Activated CD4-positive, alpha-beta T cell treated with anti-CD3 and anti-CD28 coated beads, Interleukin-2, Interleukin-4, amounts not matched to agents 100 ng/mL and 50 ng/mL, durations not matched to agents 16 hours and 8 hours (primary cell): ENCODE measurements at regions not wholly inside any gene's neighbourhood (a gene's known extent, or its start where the extent isn't known, plus 50 kb on each side); places are given as distances from the start of the nearest gene placed in this dataset.

Experiments
- DNase-seq: peaks from one replicate; pipeline ENCODE4 v3.0.0-alpha.2; 2020; ENCODE audit warnings: low spot score

DNA sequence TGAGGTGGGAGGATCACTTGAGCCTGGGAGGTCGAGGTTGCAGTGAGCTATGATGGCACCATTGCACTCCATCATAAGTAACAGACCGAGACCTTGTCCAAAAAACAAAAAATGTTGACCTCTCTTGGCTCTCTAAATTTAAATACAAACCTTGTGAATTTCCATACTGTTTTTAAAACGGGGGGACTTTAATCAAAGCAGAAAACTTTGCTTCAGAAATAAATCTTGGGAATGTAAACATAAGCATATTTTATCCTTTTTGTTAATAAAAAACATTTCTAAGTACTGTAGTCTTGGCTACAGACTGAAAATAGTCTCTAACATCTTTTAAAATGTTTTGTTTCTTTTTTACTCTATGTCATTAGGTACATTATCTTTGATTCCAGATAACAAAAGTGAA lies 130.7 kb upstream of the RASSF8 start:
- no peak for DNase-seq

DNA sequence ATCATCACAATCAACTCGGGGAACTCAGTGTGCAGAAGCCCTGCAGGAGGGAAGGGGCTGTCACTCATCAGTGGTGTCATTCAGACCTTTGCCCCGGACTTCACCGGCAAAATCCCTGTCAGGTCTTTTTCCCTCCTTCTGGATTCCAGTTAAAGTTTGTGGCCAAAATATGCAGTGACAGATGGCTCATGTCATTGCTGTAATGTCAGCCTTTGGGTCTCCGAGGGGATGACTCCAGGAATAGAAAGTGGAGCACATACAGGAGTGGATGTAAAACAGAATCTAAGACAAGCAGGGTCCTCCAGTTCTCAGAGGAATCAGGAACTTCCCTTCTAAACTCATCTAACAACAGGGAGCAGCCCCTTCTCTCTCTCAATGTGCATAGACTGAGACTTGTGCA lies 130.3 kb upstream of the RASSF8 start:
- no peak for DNase-seq

DNA sequence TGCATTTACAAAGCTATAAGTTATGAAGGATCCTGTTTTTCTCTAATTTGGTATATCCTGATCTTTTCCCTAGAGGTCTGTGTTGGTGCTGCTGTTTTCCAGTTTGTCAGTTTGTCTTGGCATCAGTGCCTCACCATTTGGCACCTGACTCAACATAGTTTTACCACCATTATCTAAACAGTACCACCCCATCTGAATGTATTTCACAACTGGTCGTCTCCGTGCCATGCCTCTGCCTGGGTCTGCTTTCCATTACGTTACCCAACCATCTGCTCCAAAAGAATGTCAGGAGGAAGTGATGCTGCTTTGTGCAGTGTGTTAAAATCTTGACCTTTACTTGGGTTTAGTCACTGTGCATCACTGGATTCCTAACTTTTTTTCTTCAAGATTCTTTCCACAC lies 129.3 kb upstream of the RASSF8 start:
- DNase-seq: no peak

DNA sequence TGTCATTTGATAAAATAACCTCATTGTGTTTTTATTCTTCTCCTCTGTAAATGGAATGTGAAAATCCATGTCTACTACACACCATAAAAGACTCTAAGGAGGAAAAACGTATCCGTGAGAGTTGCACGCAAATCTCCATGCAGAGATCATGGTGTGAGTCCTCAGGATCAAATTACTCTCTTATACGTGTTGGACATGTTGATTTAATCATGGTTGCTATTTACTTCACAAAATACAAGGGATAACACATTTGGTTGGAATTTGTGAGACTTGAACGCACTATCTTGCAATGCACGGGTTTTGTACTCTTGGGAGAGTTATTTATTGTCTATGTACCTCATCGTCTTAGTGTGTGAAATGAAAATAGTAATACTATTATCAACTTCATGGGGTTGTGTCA lies 128.0 kb upstream of the RASSF8 start:
- no peak for DNase-seq

DNA sequence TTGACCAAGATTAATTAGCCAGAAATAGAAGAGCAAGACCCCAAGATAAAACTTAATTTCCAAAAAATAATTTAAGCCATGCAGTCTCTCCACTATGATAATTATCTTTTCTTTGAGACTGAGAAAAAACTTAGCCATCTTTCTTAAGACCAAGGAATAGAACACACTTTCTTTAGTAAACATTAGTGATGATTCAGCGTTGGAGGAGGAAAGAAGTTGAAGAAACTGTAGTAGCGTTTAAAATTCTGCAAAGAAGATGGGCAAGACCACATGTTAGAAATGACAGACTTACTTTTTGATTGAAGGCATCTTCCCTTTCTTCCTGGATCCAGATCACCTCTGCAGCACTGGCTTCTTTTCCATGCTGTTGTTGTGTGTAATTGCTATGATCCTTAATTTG lies 124.8 kb upstream of the RASSF8 start:
- DNase-seq: no peak

DNA sequence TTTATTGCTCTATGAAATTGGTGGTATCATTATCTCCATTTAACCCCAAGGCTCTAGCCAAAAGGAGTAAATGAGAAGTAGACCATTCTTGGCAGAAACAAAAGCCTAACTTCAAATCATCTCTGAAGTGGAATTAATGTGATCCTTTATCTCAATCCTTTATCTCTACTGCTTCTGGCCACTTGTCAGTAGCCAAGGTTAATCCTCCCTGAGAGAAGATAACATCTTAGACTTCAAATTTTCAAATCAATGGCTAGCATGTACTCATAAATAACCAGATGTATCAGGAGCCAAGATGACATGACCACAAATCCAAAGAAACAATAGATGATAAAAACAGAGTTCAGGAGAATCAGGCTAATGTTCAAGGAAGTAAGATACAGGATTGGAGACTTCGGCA lies 123.1 kb upstream of the RASSF8 start:
- DNase-seq: no peak

DNA sequence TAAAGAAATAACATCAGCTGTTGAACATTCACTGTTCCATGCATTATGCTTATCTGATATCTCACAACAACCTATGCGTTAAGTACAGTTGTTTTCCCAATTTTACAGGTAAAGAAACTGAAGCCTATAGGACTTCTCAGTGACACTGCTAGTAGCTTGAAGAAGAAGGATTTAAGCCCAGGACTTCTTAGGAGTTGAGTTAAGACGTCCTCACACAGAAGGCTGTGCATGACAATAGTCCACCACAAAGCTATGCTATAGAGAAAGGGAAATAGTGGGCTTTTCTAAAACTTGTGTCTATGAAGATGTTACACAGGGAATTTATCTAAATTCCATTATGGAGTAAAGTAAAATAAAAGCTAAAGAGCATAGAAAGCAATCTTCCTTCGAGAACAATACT lies 120.5 kb upstream of the RASSF8 start:
- no peak for DNase-seq

DNA sequence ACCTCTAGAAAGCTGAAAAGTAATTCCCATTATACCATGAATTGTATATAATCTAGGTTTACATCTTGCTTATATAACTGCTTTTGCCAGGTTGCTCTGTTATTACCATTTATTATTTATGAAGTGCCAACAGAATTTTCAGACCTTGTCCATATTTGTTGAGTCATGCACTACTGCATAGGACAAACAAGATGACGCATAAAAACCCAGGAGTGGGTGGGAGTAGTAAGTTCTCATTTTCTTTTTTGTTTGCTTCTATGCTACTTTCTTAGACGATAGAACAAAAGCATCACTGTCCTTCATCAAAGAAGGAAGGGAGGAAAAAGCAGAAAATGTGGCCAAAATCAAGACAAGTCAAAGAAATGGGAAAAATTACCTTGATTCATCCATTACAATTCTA lies 119.0 kb upstream of the RASSF8 start:
- no peak for DNase-seq

DNA sequence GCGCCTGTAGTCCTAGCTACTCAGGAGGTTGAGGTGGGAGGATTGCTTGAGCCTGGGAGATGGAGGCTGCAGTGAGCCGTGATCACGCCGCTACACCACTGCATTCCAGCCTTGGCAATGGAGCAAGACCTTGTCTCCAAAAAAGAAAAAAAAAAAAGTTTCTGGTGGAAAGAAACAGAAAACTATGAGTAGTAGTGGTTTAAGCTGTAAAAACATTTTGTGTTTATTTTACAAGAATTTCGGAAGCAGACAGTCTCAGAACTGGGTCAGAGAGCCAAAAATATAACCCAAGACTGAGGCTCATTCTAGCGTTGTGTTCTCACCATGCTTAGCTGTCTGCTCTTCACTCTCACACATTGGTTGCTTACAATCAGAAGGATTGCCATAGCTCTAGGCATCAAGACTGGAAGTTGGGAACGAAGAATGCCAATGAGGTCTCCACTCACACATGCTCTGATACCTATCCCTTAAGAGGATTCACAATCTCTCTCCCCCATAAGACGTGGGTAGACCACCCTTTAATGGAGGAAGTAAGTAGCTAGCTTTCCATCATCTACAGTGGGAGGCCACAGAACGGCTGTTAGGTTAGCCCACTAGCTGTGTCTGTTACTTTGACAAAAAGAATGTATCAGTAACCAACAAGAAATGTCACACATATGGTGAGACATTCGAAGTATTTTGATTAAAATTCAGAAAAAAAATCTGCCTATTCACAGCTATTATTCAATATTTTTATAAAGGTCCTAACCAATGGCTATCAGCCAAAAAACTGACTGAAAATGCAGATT lies 117.6 kb upstream of the RASSF8 start:
- no peak for DNase-seq

DNA sequence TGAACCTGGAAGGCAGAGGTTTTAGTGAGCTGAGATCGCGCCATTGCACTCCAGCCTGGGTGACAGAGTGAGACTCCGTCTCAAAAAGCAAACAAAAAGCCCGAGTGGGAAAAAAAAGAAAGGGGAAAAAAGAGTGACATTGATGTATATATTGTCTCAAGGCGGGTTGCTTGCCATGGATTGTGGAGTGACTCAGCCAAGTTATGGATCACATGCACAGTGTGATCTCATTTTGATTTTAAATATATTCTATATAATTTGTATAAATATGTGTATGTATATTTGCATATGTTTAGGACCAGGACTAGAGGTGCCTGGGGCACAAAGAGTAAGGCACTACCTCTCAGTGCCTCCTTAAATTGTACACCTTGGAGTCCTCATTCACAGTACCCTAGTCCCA lies 116.2 kb upstream of the RASSF8 start:
- no peak for DNase-seq

DNA sequence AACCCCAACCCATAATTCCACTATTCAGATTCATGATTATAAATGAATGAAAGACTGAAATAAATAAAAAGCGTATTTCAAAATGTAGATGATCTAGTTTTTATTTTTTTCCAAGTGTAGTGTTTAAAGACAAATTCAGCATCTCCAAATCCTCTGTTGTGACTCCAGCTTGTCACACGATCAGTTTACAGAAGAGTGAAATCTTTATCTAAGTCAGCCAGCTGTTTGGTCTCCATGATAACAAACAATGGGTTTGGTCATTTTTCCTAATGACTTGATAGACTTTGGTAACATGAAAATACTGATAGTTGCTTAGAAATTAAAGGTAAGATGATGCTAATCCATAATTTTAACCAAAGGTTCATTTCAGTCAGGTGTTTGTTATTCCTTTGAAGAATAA lies 114.5 kb upstream of the RASSF8 start:
- no peak for DNase-seq

DNA sequence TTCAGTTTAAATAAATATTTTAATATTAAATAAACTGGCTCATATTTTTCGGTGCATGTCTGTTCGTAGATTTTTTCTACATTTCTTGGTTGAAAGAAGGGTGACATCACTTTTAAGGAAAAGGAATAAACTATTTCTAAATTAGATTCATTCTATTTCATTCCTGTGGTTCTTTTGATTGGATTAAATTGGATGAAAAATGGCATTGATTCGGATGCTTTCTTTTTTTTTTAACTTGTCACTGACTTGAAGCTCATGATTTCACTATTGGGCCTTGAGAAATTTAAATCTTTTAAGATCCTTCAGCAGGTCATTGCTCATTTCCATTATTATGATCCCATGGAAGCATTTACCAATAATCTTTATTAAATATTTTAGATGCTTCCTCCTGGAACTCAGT lies 113.1 kb upstream of the RASSF8 start:
- DNase-seq: no peak

DNA sequence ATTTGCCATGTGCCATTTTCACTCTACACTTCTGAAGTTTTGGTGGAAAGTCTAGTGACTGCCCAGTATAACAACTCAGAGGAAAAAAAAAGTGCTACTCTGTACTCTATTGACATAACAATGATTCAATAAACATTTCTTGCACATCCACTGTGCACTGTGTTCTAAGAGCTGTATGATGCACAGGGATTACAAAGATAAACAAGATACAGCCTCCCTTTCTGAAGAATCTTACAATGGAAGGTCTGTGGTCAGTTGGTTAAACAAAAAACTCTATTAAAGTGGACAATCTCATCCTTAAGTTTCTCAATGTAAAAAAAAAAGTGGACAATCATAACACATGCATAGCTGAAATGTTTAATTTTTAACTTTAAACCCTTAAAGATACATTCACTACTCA lies 105.7 kb upstream of the RASSF8 start:
- no peak for DNase-seq

DNA sequence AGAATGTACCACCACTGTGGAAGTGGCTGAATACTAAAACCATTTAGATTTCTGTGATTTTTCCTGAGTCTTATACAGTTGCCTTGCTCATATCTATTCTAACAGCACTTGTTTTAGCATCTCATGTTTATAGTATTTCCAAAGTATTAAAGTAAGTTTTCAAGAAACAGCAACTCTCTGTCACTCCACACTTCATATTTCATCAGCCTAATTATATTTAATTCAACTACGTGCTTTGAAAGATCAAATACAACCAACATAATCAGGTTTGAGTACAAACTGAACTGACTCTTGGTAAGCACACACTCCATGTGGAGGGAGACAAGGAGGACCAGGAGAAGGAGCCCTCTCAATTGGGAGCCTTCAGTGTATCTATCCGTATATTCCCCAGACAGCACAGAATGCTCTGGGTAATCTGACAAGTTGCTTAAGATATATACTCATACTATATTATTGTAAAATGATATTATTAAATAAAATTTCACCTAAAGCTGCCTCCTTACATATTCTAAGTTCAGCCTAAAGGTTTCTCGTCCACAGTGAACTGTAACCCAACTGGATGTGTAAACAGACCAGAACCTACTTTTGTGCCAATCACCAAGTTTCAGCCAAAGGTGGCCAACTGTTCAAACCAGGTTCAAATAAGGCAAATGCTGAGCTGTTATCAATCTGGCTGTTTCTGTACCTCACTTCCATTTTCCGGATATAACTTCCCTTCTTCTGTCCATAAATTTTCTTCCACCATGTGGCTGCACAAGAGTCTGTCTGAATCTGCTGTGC lies 105.0 kb upstream of the RASSF8 start:
- DNase-seq: no peak

DNA sequence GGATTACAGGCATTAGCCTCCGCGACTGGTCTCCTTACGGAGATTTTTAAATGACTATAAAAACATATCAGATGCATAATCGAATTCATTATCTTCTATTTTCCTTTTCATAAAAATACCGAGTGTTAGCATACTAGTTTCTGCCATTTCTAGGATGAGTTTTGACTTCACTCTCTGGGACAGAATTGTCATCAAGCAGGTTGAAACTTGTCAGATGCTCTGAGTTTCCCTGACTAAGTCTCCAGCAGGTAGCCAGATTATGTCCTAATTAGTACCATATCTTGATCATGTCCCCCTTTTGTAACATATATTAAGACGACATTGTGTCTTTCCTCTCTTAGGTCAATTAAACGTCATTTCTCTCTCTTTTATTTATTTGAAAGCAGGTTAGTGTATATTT lies 103.5 kb upstream of the RASSF8 start:
- no peak for DNase-seq

DNA sequence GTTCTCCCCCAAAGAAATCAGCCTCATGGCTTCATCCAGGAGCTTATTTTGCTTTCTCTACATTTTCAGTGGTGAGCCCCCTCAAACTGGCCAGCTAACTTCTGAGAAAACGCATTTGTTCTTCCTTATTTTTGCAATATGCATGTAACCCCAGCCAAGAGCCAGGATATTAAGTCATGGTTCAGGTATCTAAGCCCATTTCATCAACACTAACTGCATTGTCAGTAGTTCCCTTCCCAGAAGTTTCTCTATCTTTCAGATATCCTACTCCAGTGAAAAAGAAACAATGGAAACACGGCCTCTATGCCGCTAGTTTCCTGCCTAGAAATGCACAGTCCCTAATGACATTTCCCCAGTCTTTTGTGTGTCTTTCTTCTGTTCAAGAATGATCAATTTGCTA lies 102.8 kb upstream of the RASSF8 start:
- DNase-seq: no peak

DNA sequence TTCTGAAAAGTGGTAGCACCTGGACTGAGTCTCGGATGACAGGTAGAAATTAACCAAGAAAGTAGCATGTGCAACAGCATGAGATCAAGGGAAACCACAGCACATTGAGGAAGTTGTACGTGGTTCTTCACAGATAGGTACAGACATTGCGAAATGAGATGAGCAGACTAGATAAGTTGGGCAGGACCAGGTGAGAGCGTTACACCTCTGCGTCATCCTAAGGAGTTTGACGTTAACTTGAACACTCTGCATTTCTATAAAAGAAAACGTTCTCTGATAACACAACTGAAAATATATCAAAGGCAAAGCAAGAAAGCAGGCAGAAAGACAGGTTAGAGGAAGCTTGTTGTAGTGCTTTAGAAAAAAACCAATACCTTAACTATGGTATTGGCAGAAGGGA lies 98.5 kb upstream of the RASSF8 start:
- DNase-seq: no peak

DNA sequence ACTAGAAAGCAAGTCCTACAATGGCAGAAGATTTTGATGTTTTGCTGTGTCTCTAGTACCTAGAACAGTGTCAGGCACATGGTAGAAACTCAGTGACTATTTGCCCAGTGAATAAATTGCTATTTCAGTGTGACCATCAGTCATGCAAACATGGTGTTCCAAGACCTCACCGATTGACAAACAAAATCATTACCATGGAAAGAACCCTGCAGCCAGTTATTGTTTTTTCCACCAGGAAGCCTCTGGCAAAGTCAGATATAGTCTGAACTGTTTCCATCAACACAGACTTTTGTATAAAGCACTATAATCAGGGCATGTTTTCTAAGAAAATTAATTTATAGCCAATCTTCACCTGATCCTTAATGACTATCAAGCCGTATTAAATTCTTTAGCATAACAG lies 97.3 kb upstream of the RASSF8 start:
- DNase-seq: no peak

DNA sequence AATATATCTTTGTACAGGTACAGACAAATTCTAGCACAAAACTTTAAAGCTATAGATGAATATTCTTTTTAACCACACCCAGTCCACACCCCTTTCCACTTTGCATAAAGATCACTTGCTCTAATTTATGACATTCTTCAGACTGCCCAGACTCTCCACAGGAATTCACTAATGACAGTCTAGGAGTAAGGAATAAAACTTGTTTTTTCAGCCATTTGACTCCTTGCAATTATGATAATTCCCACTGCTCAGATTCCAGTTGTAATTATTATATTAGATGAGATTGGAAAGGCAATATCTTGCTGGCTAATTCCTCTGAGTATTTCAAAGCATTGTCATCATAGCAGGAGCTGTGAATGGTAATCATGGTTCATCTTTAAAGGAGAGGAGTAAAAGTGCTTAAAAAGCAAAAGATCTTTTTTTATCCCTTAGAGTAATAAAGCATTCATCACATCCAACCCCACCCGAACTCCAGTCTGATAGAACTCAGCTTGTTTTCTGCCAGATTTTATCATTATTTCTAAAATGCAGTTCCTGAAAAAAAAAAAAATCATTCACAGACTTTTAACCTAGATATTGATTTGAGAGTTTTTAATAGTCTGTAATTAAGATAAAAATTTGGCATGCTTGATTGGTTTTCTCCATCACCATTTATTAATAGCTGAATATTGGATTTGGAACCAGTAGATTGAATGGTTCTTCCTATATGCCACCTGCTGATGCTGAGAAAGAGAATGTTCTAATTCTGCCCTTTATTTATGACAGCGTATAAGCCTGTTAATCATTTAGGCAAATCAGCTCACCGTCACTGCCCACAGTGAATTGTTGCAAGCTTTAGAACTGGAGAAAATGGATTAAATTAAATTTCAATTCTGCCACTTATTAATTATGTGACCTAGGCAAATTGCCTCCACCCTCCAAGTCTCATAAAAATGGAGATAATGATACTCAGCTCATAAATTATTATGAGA lies 93.9 kb upstream of the RASSF8 start:
- DNase-seq: no peak

DNA sequence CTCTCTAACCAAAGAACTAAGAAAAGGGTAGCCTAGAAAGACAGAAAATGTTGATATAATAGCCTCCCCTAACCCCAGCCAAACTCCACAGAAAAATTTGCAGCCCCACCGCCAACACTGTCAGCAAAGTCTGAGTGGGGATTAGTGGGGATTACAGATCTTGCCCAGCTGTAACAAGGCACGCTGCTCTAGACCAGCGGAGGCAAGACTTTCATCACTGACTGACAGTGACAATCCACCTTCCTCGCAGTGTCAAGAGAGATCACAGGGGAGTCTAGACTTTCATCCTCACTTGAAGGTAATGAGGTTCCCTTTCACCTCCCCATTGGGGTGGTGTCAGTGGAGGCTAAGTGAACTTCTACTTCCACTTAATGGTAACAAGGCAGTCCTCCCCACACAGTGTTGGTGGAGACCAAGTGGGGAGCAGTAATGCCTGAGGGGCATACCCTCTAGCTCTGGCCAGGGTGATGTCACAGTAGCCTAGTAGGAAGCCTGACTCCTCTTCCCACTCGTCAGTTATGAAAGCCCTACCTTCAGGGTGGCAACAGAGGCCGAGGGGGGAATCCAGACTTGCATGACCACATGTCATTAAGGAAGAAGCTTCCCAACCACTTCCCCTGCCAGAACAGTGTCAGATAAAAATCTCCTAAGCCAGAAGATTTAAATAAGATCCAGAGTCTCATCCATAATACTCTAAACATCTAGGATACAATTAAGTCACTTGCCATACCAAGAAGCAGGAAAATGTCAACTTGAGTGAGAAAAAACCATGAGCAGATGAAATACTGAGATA lies 91.7 kb upstream of the RASSF8 start:
- no peak for DNase-seq

DNA sequence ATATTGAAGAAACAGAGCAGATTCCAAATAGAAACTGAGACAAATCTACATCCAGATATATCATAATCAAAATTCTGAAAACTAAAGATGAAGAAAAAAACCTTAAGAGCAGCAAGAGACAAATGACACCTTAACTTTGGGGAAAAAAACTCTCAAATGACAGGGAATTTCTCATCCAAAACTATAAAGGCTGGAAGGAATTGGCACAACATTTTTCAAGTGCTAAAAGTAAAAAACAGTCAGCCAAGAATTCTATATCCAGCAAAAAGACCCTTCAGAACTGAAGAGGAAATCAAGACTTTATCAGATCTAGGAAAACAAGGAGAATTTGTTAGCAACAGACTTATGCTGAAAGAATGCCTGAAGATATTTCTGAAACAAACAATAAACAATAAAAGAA lies 90.3 kb upstream of the RASSF8 start:
- no peak for DNase-seq

DNA sequence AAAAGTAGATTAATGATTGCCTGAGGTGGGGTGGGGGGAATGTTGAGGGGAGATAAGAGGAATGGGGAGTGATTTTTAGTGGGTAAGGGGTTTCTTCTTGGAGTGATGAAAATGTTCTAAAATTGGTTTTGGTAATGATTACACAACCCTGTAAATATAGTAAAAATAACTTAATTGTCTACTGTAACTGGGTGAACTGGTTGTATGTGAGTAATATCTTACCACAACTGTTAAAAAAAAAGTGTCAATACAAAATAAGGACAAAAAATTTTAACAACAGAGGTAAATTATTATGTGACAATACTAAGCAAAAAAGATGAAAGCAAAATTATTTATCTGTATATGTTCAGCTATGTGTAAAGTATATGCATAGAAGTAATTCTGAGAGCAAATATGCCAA lies 86.3 kb upstream of the RASSF8 start:
- DNase-seq: no peak
